SU-DHL-6 (cell line): ENCODE measurements at regions not wholly inside any gene's neighbourhood (a gene's known extent, or its start where the extent isn't known, plus 50 kb on each side); places are given as distances from the start of the nearest gene placed in this dataset.

Experiments
- H2AFZ ChIP-seq: fragments of 200-600 bp; sonication (generic); 2 replicates; pipeline ENCODE4 v1.6.1; 2014; ENCODE audit warnings: low read depth, mild to moderate bottlenecking, moderate library complexity, mixed read lengths, antibody characterized with exemption, low read length; ENCODE audit not compliant: severe bottlenecking
- H3F3A ChIP-seq: fragments of 200-600 bp; shearing (Covaris generic); 2 replicates; pipeline ENCODE4 v1.6.0; 2016; ENCODE audit warnings: antibody characterized with exemption, mild to moderate bottlenecking; ENCODE audit not compliant: insufficient read depth
- H3K27ac ChIP-seq: fragments of 200-600 bp; sonication (generic); 2 replicates; pipeline ENCODE4 v1.5.1; 2016; ENCODE audit warnings: low read depth, mild to moderate bottlenecking, low read length, moderate library complexity, mixed read lengths
- H3K27me3 ChIP-seq: fragments of 200-600 bp; sonication (generic), shearing (Covaris generic); 2 replicates; pipeline ENCODE4 v1.6.0; 2014; ENCODE audit warnings: mild to moderate bottlenecking, low read length
- H3K36me3 ChIP-seq: fragments of 200-600 bp; sonication (generic); 2 replicates; pipeline ENCODE4 v1.6.1; 2014; ENCODE audit warnings: mild to moderate bottlenecking, low read length, mixed read lengths
- H3K4me2 ChIP-seq: fragments of 300-600, 200-600 bp; shearing (Covaris generic), sonication (generic); 2 replicates; pipeline ENCODE4 v1.6.0; 2014; ENCODE audit warnings: low read length, low read depth, mild to moderate bottlenecking; ENCODE audit not compliant: poor library complexity, severe bottlenecking
- H3K4me3 ChIP-seq: fragments of 200-600 bp; sonication (generic); 2 replicates; pipeline ENCODE4 v1.5.1; 2014; ENCODE audit warnings: antibody characterized with exemption, low read length, mild to moderate bottlenecking, mixed read lengths; ENCODE audit not compliant: insufficient read depth, poor library complexity, severe bottlenecking
- H3K79me2 ChIP-seq: fragments of 200-600 bp; sonication (generic); 2 replicates; pipeline ENCODE4 v1.6.1; 2014; ENCODE audit warnings: mild to moderate bottlenecking, low read length, moderate library complexity; ENCODE audit not compliant: insufficient read depth
- H3K9ac ChIP-seq: fragments of 200-600 bp; sonication (generic); 2 replicates; pipeline ENCODE4 v1.7.0; 2014; ENCODE audit warnings: mild to moderate bottlenecking, low read length
- H3K9me2 ChIP-seq: fragments of 200-600 bp; sonication (generic); replicated peaks from 2 replicates; pipeline ENCODE4 v1.6.1; 2014; ENCODE audit warnings: low read length; ENCODE audit not compliant: insufficient read depth
- H3K9me3 ChIP-seq: fragments of 200-600 bp; sonication (generic); 2 replicates; pipeline ENCODE4 v1.6.1; 2014; ENCODE audit warnings: low read length, mixed read lengths; ENCODE audit not compliant: insufficient read depth
- H4K20me1 ChIP-seq: fragments of 200-600 bp; sonication (generic); 2 replicates; pipeline ENCODE4 v1.6.1; 2014; ENCODE audit warnings: low read depth, mild to moderate bottlenecking, antibody characterized with exemption, low read length, moderate library complexity, mixed read lengths
- CTCF ChIP-seq: fragments of 200-600 bp; sonication (generic); IDR thresholded peaks from one replicate; pipeline ENCODE4 v1.5.1; 2017; ENCODE audit warnings: antibody characterized with exemption, mild to moderate bottlenecking, low read length, moderate library complexity; ENCODE audit not compliant: insufficient read depth, poor library complexity, severe bottlenecking
- EZH2phosphoT487 ChIP-seq: fragments of 200-600 bp; sonication (generic), shearing (Covaris generic); conservative IDR thresholded peaks from 2 replicates; pipeline ENCODE4 v1.6.1; 2018; ENCODE audit warnings: mild to moderate bottlenecking, antibody characterized with exemption, low read length, moderate library complexity, mixed read lengths

- no peak overlapping the region for H3K27ac ChIP-seq
Measured at GRCh38 chr18:78080081-78080480, 830.4 kb downstream of the GALR1 start.

GRCh38 chr18:78080761-78081160, 831.1 kb downstream of the GALR1 start:
- Histone ChIP-seq H3K4me3 (no peak overlapping the region), H3K9ac (no peak overlapping the region), H3K79me2 (no peaks in the 10 kb centered on the region), H3K27ac (no peak overlapping the region), H3F3A (no peaks in the 10 kb centered on the region), H3K9me3 (no peaks in the 10 kb centered on the region), H3K4me2 (no peak overlapping the region), H3K9me2 (no peaks in the 10 kb centered on the region), H2AFZ (no peak overlapping the region), H3K27me3 (no peaks in the 10 kb centered on the region), H4K20me1 (no peaks in the 10 kb centered on the region), H3K36me3 (no peaks in the 10 kb centered on the region)
- TF ChIP-seq EZH2phosphoT487 (no peak), CTCF (no peak)

More at GRCh38 chr18:78080081-78080480, 830.4 kb downstream of the GALR1 start:
- TF ChIP-seq CTCF (no peak), EZH2phosphoT487 (no peak)
- Histone ChIP-seq H3K36me3 (no peaks in the 10 kb centered on the region), H3K4me3 (no peak overlapping the region), H3F3A (no peaks in the 10 kb centered on the region), H4K20me1 (no peaks in the 10 kb centered on the region), H2AFZ (no peak overlapping the region), H3K9ac (no peak overlapping the region), H3K9me2 (no peaks in the 10 kb centered on the region), H3K9me3 (no peaks in the 10 kb centered on the region), H3K4me2 (no peak overlapping the region), H3K79me2 (no peaks in the 10 kb centered on the region), H3K27me3 (no peaks in the 10 kb centered on the region)

GRCh38 chr18:78082816-78083215, 833.2 kb downstream of the GALR1 start:
- Histone ChIP-seq H3K36me3 (no peaks in the 10 kb centered on the region), H3K79me2 (no peaks in the 10 kb centered on the region), H3K9me3 (no peaks in the 10 kb centered on the region), H3K27me3 (no peaks in the 10 kb centered on the region), H3K27ac (no peak overlapping the region), H3K9me2 (no peaks in the 10 kb centered on the region), H2AFZ (no peak overlapping the region), H3K4me2 (no peak overlapping the region), H3K4me3 (no peak overlapping the region), H3F3A (no peaks in the 10 kb centered on the region), H3K9ac (no peak overlapping the region), H4K20me1 (no peaks in the 10 kb centered on the region)
- TF ChIP-seq EZH2phosphoT487 (no peak), CTCF (no peak)
